HG03442 (cell line): ENCODE measurements at regions not wholly inside any gene's neighbourhood (a gene's known extent, or its start where the extent isn't known, plus 50 kb on each side); places are given as distances from the start of the nearest gene placed in this dataset.
"Not testable (repeated sequence)": the region's sequence is repeated elsewhere in the genome, so short reads cannot be mapped to it uniquely, and the experiment has no call there.

Experiments used
- ATAC-seq: cut with Tn5 transposase; IDR thresholded peaks from one replicate; pipeline ENCODE4 v1.9.1; 2021; ENCODE audit warnings: mild to moderate bottlenecking, moderate library complexity; ENCODE audit not compliant: unreplicated experiment

GRCh38 chr3:5673521-5673920, 486.0 kb downstream of the EDEM1 start:
- ATAC-seq = no peak

- no peak for ATAC-seq
These were observed 487.8 kb downstream of the EDEM1 start for GRCh38 chr3:5675319-5675718.

- ATAC-seq = no peak
These were observed 490.0 kb downstream of the EDEM1 start for GRCh38 chr3:5677555-5677954.

GRCh38 chr3:5678248-5678647, 490.7 kb downstream of the EDEM1 start:
- no peak for ATAC-seq

GRCh38 chr3:5678844-5679243, 491.3 kb downstream of the EDEM1 start:
- no peak for ATAC-seq

GRCh38 chr3:5687230-5687629, 499.7 kb downstream of the EDEM1 start:
- no peak for ATAC-seq

- no peak for ATAC-seq
These were observed 503.0 kb downstream of the EDEM1 start for GRCh38 chr3:5690490-5690889.

GRCh38 chr3:5690904-5691532, 503.5 kb downstream of the EDEM1 start:
- ATAC-seq = no peak

- ATAC-seq = no peak
These were observed 504.9 kb downstream of the EDEM1 start for GRCh38 chr3:5692446-5692845.

GRCh38 chr3:5694266-5694665, 506.8 kb downstream of the EDEM1 start:
- ATAC-seq = no peak

GRCh38 chr3:5698851-5699250, 511.3 kb downstream of the EDEM1 start:
- no peak for ATAC-seq

GRCh38 chr3:5699313-5699712, 511.8 kb downstream of the EDEM1 start:
- no peak for ATAC-seq

GRCh38 chr3:5699811-5700210, 512.3 kb downstream of the EDEM1 start:
- no peak for ATAC-seq

GRCh38 chr3:5701005-5701404, 513.5 kb downstream of the EDEM1 start:
- not testable (repeated sequence) for ATAC-seq

GRCh38 chr3:5707794-5708193, 520.3 kb downstream of the EDEM1 start:
- no peak for ATAC-seq

GRCh38 chr3:5709714-5710113, 522.2 kb downstream of the EDEM1 start:
- no peak for ATAC-seq

- ATAC-seq = no peak
These were observed 523.2 kb downstream of the EDEM1 start for GRCh38 chr3:5710718-5711117.

- no peak for ATAC-seq
These were observed 529.7 kb downstream of the EDEM1 start for GRCh38 chr3:5717254-5717653.

- ATAC-seq = not testable (repeated sequence)
These were observed 532.2 kb downstream of the EDEM1 start for GRCh38 chr3:5719668-5720067.

GRCh38 chr3:5725801-5726200, 538.3 kb downstream of the EDEM1 start:
- ATAC-seq = no peak

GRCh38 chr3:5726621-5727020, 539.1 kb downstream of the EDEM1 start:
- no peak for ATAC-seq

- no peak for ATAC-seq
These were observed 540.4 kb downstream of the EDEM1 start for GRCh38 chr3:5727743-5728484.

GRCh38 chr3:5729852-5730251, 542.3 kb downstream of the EDEM1 start:
- no peak for ATAC-seq
